ENCODE measurements at regions not wholly inside any gene's neighbourhood (a gene's known extent, or its start where the extent isn't known, plus 50 kb on each side); places are given as distances from the start of the nearest gene placed in this dataset.

- TF ChIP-seq ZNF169 (tag by site-specific recombination; IDR thresholded peaks at IDR 0.05), result no peak
- TF ChIP-seq FEZF1 (tag by site-specific recombination; IDR thresholded peaks at IDR 0.05), result no peak
- TF ChIP-seq WT1 (tag by site-specific recombination; IDR thresholded peaks at IDR 0.05), result no peak
- TF ChIP-seq ZNF629 (tag by site-specific recombination; IDR thresholded peaks at IDR 0.05), result no peak
These were observed 108.0 kb upstream of the KIF26B start (continued) for GRCh38 chr1:245046769-245047168.

- POLR2A ChIA-PET, result no interaction called here
- Histone ChIP-seq H3K36me3 (ENCODE audit: control insufficient read depth in 2 of 2, insufficient read depth in 1 of 2, low read length in 2 of 2) (no peaks in the 10 kb centered on the region), H3K4me1 (ENCODE audit: control insufficient read depth, insufficient read depth, low read length) (no peaks in the 10 kb centered on the region), H3K9me3 (ENCODE audit: control insufficient read depth, insufficient read depth, low read depth, low read length) (no peaks in the 10 kb centered on the region), H3K27ac (ENCODE audit: extremely low read depth, low read depth, low read length) (no peak overlapping the region), H3K4me3 (ENCODE audit: low read depth, low read length) (no peak overlapping the region)
- CTCF ChIA-PET, result interaction anchor here (0.6 to 1.2 kb wide), 5 partner anchors 9 to 443 kb away, joined by 3 read pairs; no protein-coding TSS in a partner anchor
- TF ChIP-seq ZNF792 (tag by site-specific recombination; IDR thresholded peaks at IDR 0.05), result no peak
- no peak for TF ChIP-seq ZNF184 (tag by site-specific recombination; IDR thresholded peaks at IDR 0.05)
- no peak for TF ChIP-seq ZNF776 (tag by site-specific recombination; IDR thresholded peaks at IDR 0.05; ENCODE audit: borderline replicate concordance)
- TF ChIP-seq ZNF585B (tag by site-specific recombination; IDR thresholded peaks at IDR 0.05), result no peak
- TF ChIP-seq ZNF768 (tag by site-specific recombination; IDR thresholded peaks at IDR 0.05), result no peak
- TF ChIP-seq OVOL3 (tag by site-specific recombination; IDR thresholded peaks at IDR 0.05), result no peak
- no peak for TF ChIP-seq ZBTB11 (tag by site-specific recombination; conservative IDR thresholded peaks at IDR 0.05; ENCODE audit: low read depth)
- no peak for TF ChIP-seq PRDM4 (tag by site-specific recombination; IDR thresholded peaks at IDR 0.05)
- no peak for TF ChIP-seq ZNF132 (tag by site-specific recombination; IDR thresholded peaks at IDR 0.05; ENCODE audit: borderline replicate concordance)
- TF ChIP-seq BCL6B (tag by site-specific recombination; IDR thresholded peaks at IDR 0.05), result no peak
- no peak for TF ChIP-seq ZNF76 (tag by site-specific recombination; IDR thresholded peaks at IDR 0.05; ENCODE audit: borderline replicate concordance, low read depth)
- TF ChIP-seq ZNF629 (tag by site-specific recombination; IDR thresholded peaks at IDR 0.05), result no peak
- TF ChIP-seq ZNF660 (tag by site-specific recombination; IDR thresholded peaks at IDR 0.05), result no peak
- no peak for TF ChIP-seq ZNF654 (tag by site-specific recombination; IDR thresholded peaks at IDR 0.05; ENCODE audit: low read depth)
- TF ChIP-seq ZNF398 (tag by site-specific recombination; IDR thresholded peaks at IDR 0.05), result no peak
- no peak for TF ChIP-seq ZNF664 (tag by site-specific recombination; IDR thresholded peaks at IDR 0.05)
- no peak for TF ChIP-seq HIC1 (tag by site-specific recombination; IDR thresholded peaks at IDR 0.05)
- TF ChIP-seq ZNF777 (tag by site-specific recombination; IDR thresholded peaks at IDR 0.05; ENCODE audit: borderline replicate concordance), result no peak
- TF ChIP-seq ZNF555 (tag by site-specific recombination; conservative IDR thresholded peaks at IDR 0.05), result no peak
These were observed 108.5 kb upstream of the KIF26B start for GRCh38 chr1:245046315-245046714.

Data from HEK293 (cell line).